KBM-7 (cell line): ENCODE measurements at regions not wholly inside any gene's neighbourhood (a gene's known extent, or its start where the extent isn't known, plus 50 kb on each side); places are given as distances from the start of the nearest gene placed in this dataset.
"Not testable (repeated sequence)": the region's sequence is repeated elsewhere in the genome, so short reads cannot be mapped to it uniquely, and the experiment has no call there.

ENCODE experiments used
- DNase-seq: peaks from one replicate; pipeline ENCODE4 v3.0.0-alpha.2; 2015
- in situ Hi-C: fragments of 300-500 bp; cut with MboI; formaldehyde crosslinking; loops from 2 replicates; pipeline ENCODE4 v1.14.3; 2020; ENCODE audit warnings: low sequenced_read_pairs, low pct_unique_long_range_greater_than_20kb, mixed read lengths

GRCh38 chr3:164416491-164417222 lies 661.6 kb downstream of the SI start:
- in situ Hi-C loops, result no loop called here
- DNase-seq, result no peak

GRCh38 chr3:164408326-164408725 lies 670.0 kb downstream of the SI start:
- in situ Hi-C loops, result no loop called here
- DNase-seq, result no peak

GRCh38 chr3:164407111-164407510 lies 671.2 kb downstream of the SI start:
- in situ Hi-C loops, result no loop called here
- DNase-seq, result no peak

- in situ Hi-C loops, result no loop called here
- DNase-seq, result no peak
Observed at GRCh38 chr3:164406281-164406680, 672.0 kb downstream of the SI start.

- no peak for DNase-seq
- in situ Hi-C loops, result no loop called here
Observed at GRCh38 chr3:164401923-164402322, 676.4 kb downstream of the SI start.

GRCh38 chr3:164401440-164401839 lies 676.9 kb downstream of the SI start:
- in situ Hi-C loops, DNase-seq: not testable (repeated sequence)

GRCh38 chr3:164397462-164397861 lies 680.8 kb downstream of the SI start:
- DNase-seq, result no peak
- in situ Hi-C loops, result no loop called here

GRCh38 chr3:164393171-164393570 lies 685.1 kb downstream of the SI start:
- in situ Hi-C loops, result no loop called here
- DNase-seq, result no peak

GRCh38 chr3:164390046-164390445 lies 688.2 kb downstream of the SI start:
- in situ Hi-C loops, result no loop called here
- DNase-seq, result no peak

GRCh38 chr3:164387236-164387635 lies 691.1 kb downstream of the SI start:
- DNase-seq, result no peak
- in situ Hi-C loops, result no loop called here

- in situ Hi-C loops, result no loop called here
Observed at GRCh38 chr3:164380156-164380555, 698.1 kb downstream of the SI start.

GRCh38 chr3:164377466-164377865 lies 700.8 kb downstream of the SI start:
- in situ Hi-C loops, result no loop called here
- no peak for DNase-seq

More at GRCh38 chr3:164380156-164380555, 698.1 kb downstream of the SI start:
- DNase-seq, result no peak

- in situ Hi-C loops, result no loop called here
- DNase-seq, result no peak
Observed at GRCh38 chr3:164375995-164376394, 702.3 kb downstream of the SI start.

- DNase-seq, result no peak
- in situ Hi-C loops, result no loop called here
Observed at GRCh38 chr3:164375538-164375937, 702.8 kb downstream of the SI start.

GRCh38 chr3:164371681-164372080 lies 706.6 kb downstream of the SI start:
- DNase-seq, result no peak
- in situ Hi-C loops, result no loop called here

GRCh38 chr3:164370970-164371369 lies 707.3 kb downstream of the SI start:
- in situ Hi-C loops, result no loop called here
- DNase-seq, result no peak

GRCh38 chr3:164365242-164365641 lies 713.1 kb downstream of the SI start:
- in situ Hi-C loops, result no loop called here
- no peak for DNase-seq

GRCh38 chr3:164364111-164364510 lies 714.2 kb downstream of the SI start:
- DNase-seq, result no peak
- in situ Hi-C loops, result no loop called here

GRCh38 chr3:164360738-164361406 lies 717.4 kb downstream of the SI start:
- in situ Hi-C loops, result no loop called here
- no peak for DNase-seq

GRCh38 chr3:164360078-164360578 lies 718.2 kb downstream of the SI start:
- DNase-seq, result no peak
- in situ Hi-C loops, result no loop called here

GRCh38 chr3:164352991-164353390 lies 725.3 kb downstream of the SI start:
- no peak for DNase-seq
- in situ Hi-C loops, result no loop called here
